ENCODE measurements at regions not wholly inside any gene's neighbourhood (a gene's known extent, or its start where the extent isn't known, plus 50 kb on each side); places are given as distances from the start of the nearest gene placed in this dataset.
A peak's percentile ranks its signal among the peaks of the same experiment; 100 is the strongest.

DNA sequence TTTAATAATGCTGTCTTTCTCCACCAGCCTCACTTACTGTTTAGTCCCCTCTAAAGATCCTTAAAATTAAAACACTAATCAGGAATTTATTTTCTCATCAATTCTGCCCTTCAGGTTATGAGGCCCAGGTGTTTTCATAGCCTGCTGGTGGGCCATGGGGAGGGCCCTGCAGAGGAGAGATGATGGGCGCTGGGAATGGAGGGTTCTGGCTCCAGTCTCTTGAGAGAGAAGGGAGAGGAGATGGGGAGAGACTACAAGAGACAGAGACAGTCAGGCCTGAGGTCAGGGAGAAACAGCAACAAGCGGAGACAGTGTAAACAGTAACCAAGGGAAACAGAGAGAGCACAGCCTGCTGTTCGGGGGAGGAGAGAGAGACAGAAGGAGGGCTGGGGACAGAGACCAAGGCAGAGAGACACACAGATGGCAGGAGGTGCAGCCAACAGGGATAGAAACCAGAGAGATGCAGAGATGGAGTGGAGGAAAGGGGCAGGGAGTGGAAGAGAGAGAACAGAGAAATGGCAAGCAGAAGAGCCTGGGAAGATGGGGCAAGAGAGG lies 187.3 kb upstream of the SYT13 start:
- no peak for DNase-seq (ENCODE audit: low spot score)

GRCh38 chr11:45472716-45473317 lies 186.7 kb upstream of the SYT13 start:
- no peak for DNase-seq (ENCODE audit: low spot score)

GRCh38 chr11:45471266-45471665 lies 185.1 kb upstream of the SYT13 start:
- no peak for DNase-seq (ENCODE audit: low spot score)

- no peak for DNase-seq (ENCODE audit: low spot score)
Observed at GRCh38 chr11:45470794-45471167, 184.6 kb upstream of the SYT13 start.

GRCh38 chr11:45470151-45470793 lies 184.1 kb upstream of the SYT13 start:
- DNase-seq (ENCODE audit: low spot score) = peak; percentile 25

DNA sequence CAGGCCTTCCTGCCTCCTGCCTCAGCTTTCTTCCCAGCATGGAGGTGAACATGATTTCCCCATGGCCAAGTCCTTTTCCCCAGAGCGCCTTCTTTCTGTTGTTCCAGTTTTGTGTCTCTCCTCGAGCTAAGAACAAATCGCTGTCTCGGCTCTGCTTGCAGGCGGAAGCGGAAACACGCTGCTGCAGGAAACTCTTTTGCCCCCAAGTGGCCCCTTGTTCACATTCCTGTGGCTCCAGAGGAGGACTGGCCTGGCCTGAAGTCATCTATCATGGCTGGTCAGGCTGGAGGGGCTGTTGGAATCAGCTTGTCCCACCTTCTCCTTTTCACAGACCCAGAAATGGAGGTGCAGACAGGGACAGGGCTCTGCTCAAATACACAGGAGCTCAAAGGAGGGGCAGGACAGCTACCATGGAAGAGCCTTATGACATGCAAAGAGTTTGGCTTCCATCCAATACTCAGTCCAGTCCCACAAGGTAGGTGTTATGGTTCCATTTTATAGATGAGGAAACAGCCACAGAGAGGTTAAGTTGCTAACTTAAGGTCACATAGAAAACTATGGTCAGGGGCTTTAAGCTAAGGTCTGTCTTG lies 182.2 kb upstream of the SYT13 start:
- DNase-seq (ENCODE audit: low spot score) = no peak

DNA sequence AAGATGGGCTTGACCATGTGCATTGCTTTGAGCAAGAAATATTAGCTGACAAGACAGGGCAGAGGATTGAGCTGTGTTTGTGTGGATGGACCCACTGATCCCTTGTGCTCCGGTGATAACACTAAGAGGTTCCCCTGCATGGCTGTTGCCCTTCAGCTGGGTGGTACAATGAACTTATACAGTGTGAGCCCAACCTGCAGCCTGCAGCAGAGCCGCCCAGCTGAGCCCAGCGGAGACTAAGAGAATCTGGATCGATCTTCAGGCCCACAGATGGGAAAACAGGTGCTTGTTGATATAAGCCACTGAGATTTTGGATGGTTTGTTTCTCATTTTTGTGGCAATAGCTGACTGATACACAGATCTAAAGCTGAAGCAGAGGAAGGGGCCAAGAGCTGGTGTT lies 177.4 kb upstream of the SYT13 start:
- DNase-seq (ENCODE audit: low spot score) = no peak

- no peak for DNase-seq (ENCODE audit: low spot score)
Observed at GRCh38 chr11:45461514-45461913, 175.4 kb upstream of the SYT13 start.

GRCh38 chr11:45459491-45459890 lies 173.3 kb upstream of the SYT13 start:
- DNase-seq (ENCODE audit: low spot score) = no peak

GRCh38 chr11:45458269-45458668 lies 172.1 kb upstream of the SYT13 start:
- no peak for DNase-seq (ENCODE audit: low spot score)

DNA sequence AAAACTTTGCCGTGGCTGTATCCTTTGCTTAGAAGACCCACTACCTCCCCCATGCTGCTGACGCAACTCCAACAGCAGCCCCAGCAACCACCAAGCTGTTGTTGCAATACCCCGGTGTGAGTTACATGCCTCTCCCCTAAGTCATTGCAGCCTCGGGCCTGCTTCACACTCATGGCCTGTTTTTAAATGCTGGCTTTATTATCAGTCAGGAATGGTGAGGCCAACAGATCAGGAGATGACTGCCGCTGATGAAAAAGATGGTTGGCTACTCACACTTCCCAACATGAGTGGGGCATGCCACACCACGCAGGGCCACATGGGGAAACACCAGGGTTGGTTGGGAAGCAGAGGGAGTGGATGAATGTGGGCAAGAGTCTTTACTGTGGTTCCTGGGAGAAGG lies 171.5 kb upstream of the SYT13 start:
- DNase-seq (ENCODE audit: low spot score) = peak; percentile 47

GRCh38 chr11:45456686-45457085 lies 170.5 kb upstream of the SYT13 start:
- DNase-seq (ENCODE audit: low spot score) = no peak

DNA sequence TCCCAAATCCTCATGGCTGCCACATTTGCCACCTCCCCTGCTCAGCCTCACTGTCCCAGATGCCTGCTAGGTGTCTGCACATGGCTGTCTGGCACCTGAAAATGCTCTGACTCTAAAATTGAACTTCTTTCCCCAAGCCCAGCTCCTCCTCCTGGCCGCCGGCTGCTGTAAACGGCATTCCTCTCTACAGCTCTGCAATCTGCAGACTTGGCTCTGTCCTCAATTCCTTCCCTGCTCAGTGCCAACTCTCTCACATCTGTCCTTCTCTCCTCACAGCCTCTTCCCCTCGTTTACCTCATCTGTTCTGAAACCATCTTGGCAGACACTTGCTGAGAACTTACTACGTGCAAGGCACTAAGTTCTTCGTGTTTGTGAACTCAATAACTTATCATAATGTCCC lies 169.4 kb upstream of the SYT13 start:
- DNase-seq (ENCODE audit: low spot score) = no peak

- DNase-seq (ENCODE audit: low spot score) = no peak
Observed at GRCh38 chr11:45454917-45455401, 168.8 kb upstream of the SYT13 start.

- DNase-seq (ENCODE audit: low spot score) = no peak
Observed at GRCh38 chr11:45453721-45454120, 167.6 kb upstream of the SYT13 start.

- DNase-seq (ENCODE audit: low spot score) = no peak
Observed at GRCh38 chr11:45451766-45452440, 165.8 kb upstream of the SYT13 start.

DNA sequence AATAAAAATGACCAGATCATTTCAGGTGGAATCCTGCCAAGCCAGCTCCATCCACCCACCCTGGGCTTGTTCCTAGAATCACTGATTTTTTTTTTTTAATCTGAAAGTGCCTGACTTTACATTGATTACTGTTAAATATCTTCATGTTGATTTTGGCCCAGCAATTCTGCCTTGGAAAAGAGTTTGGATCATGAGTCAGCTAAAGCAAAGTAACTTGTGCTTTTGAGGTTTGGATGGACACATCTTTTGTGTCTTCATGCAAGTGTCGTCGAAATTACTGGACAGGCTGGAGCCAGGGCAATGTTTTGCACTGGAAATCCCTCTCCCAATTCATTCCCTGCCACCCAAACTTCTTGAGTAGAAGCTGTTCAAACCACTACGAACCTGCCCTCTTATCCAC lies 164.0 kb upstream of the SYT13 start:
- peak; percentile 12 for DNase-seq (ENCODE audit: low spot score)

GRCh38 chr11:45449036-45449601 lies 163.0 kb upstream of the SYT13 start:
- no peak for DNase-seq (ENCODE audit: low spot score)

GRCh38 chr11:45448561-45448960 lies 162.4 kb upstream of the SYT13 start:
- DNase-seq (ENCODE audit: low spot score) = no peak

- DNase-seq (ENCODE audit: low spot score) = no peak
Observed at GRCh38 chr11:45446998-45447397, 160.9 kb upstream of the SYT13 start.

- DNase-seq (ENCODE audit: low spot score) = no peak
Observed at GRCh38 chr11:45446434-45446833, 160.3 kb upstream of the SYT13 start.

GRCh38 chr11:45444796-45445195 lies 158.7 kb upstream of the SYT13 start:
- no peak for DNase-seq (ENCODE audit: low spot score)

All from AG08395 (cell line).